ENCODE measurements at regions not wholly inside any gene's neighbourhood (a gene's known extent, or its start where the extent isn't known, plus 50 kb on each side); places are given as distances from the start of the nearest gene placed in this dataset.

DNA sequence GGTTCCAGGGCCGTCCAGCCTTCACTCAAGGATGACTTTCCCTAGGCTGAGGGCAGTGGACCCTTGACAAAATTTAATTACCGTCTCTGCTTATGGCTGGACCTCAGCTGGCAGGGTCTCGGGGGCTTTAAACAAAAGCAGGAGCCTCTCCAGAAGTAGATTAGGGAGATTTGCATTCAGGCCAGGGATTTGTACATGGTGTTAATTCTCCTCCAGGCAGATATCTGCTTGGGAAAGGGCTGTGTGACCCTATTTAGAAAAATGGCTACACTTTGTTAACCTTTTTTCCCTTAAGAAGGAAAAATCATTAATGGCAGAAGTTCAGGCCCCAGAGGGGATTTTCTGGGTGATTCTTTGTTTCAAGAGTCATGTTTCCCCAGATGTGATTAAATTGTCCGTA, 329.1 kb upstream of the C2CD4B start:
- no peaks in the 10 kb centered on the region for H3K36me3 ChIP-seq
- peak overlapping the region in 2 of 5 donors; percentile 3 to 23 for H3K27ac ChIP-seq
- H3K4me1 ChIP-seq: peaks cover 5 to 14% (median 9%) of the 10 kb centered on the region in 4 donors
- no peak for DNase-seq
- WGBS, 5 donors: 76 to 85% (median 78%) methylated on average over 4 of the region's 4 CpGs
- intact Hi-C loops (cut with DNase I; ENCODE audit: low total_unique reads): no loop called here
- no peaks in the 10 kb centered on the region for H3K9me3 ChIP-seq
- no peak for TF ChIP-seq EP300 (IDR thresholded peaks at IDR 0.05)
- no peak for TF ChIP-seq POLR2AphosphoS5 (IDR thresholded peaks at IDR 0.05)
- TF ChIP-seq POLR2A (IDR thresholded peaks at IDR 0.05): no peak
- no peak for TF ChIP-seq CTCF (IDR thresholded peaks at IDR 0.05)
- H3K4me3 ChIP-seq: no peak overlapping the region
- H3K27me3 ChIP-seq: no peaks in the 10 kb centered on the region

DNA sequence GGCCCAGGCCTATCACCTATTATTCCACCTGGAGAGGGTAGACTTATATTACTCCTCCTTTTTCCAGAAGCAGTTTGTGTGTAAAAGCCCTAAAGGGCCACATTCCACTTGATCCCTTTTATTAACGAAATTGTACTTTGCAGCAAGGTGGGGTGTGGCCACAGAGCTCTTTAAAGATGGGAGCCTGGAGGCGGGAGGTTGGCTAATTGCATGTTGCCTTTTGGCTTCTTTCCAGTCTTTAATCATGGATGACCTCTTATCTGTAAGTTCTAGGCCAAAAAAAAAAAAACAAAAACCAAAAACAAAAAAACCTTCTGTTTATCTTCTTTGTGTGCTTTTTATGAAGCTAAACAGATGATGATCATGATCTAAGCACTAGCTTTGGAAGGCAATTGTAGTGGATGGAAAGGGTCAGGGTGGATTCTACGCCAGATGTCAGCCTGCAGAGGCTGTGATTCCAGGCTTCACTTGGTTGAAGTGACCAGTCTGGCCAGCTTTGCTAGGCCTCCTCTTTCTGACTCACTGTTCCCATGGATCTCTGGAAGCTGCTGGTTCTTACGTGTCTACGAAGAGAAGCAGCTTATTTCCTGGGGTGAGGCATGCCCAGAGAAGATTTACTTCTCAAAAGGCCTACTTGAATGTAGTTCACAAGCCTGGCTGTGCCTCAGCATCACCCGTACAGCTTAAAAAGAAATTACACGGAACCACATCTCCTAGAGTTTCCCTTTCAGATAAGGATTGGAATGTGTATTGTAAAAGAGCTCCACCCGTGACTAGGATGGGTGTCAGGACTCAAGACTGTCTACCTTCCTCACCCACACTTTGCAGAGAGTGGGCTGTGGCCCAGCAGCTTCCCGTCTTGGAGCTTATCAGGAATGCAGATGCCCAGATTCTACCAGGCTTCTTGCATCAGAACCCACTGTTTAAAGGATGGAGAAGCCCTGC, 330.9 kb upstream of the C2CD4B start:
- Histone ChIP-seq H3K27ac (peak overlapping the region in 4 of 5 donors; percentile 42 to 69 (median 56)), H3K4me3 (no peak overlapping the region), H3K27me3 (no peaks in the 10 kb centered on the region), H3K4me1 (peaks cover 5 to 14% (median 9%) of the 10 kb centered on the region in 4 donors), H3K36me3 (no peaks in the 10 kb centered on the region), H3K9me3 (no peaks in the 10 kb centered on the region)
- TF ChIP-seq POLR2AphosphoS5 (IDR thresholded peaks at IDR 0.05) (peak in 2 of 3 donors; percentile 13 to 15), EP300 (IDR thresholded peaks at IDR 0.05) (no peak)
- WGBS, 5 donors: 45 to 64% (median 57%) methylated on average over 9 of the region's 9 CpGs
- intact Hi-C loops (cut with DNase I; ENCODE audit: low total_unique reads): no loop called here
- DNase-seq: peak; percentile 33 to 79

GRCh38 chr15:62497356-62497755, 332.3 kb upstream of the C2CD4B start:
- no peak for DNase-seq
- Histone ChIP-seq H3K27me3 (no peaks in the 10 kb centered on the region), H3K9me3 (no peaks in the 10 kb centered on the region), H3K4me1 (peaks cover 5 to 14% (median 11%) of the 10 kb centered on the region in 4 donors), H3K27ac (peak overlapping the region in 2 of 5 donors; percentile 68 to 69), H3K4me3 (no peak overlapping the region), H3K36me3 (no peaks in the 10 kb centered on the region)
- 66 to 81% (median 72%) methylated on average over 2 of the region's 2 CpGs for WGBS, 5 donors
- TF ChIP-seq POLR2A (IDR thresholded peaks at IDR 0.05) (no peak), CTCF (IDR thresholded peaks at IDR 0.05) (no peak), EP300 (IDR thresholded peaks at IDR 0.05) (no peak), POLR2AphosphoS5 (IDR thresholded peaks at IDR 0.05) (no peak)
- intact Hi-C loops (cut with DNase I; ENCODE audit: low total_unique reads): no loop called here

- H3K27me3 ChIP-seq: no peaks in the 10 kb centered on the region
- DNase-seq: no peak
- TF ChIP-seq POLR2A (IDR thresholded peaks at IDR 0.05) (no peak), EP300 (IDR thresholded peaks at IDR 0.05) (no peak), CTCF (IDR thresholded peaks at IDR 0.05) (no peak), POLR2AphosphoS5 (IDR thresholded peaks at IDR 0.05) (no peak)
- no peaks in the 10 kb centered on the region for H3K36me3 ChIP-seq
- no peak overlapping the region for H3K27ac ChIP-seq
- 91 to 98% (median 92%) methylated on average over 4 of the region's 4 CpGs for WGBS, 5 donors
- peaks cover 7 to 21% (median 14%) of the 10 kb centered on the region in 4 donors for H3K4me1 ChIP-seq
- H3K4me3 ChIP-seq: no peak overlapping the region
- no peaks in the 10 kb centered on the region for H3K9me3 ChIP-seq
- intact Hi-C loops (cut with DNase I; ENCODE audit: low total_unique reads): no loop called here
Measured at GRCh38 chr15:62498278-62498677, 333.2 kb upstream of the C2CD4B start.

DNA sequence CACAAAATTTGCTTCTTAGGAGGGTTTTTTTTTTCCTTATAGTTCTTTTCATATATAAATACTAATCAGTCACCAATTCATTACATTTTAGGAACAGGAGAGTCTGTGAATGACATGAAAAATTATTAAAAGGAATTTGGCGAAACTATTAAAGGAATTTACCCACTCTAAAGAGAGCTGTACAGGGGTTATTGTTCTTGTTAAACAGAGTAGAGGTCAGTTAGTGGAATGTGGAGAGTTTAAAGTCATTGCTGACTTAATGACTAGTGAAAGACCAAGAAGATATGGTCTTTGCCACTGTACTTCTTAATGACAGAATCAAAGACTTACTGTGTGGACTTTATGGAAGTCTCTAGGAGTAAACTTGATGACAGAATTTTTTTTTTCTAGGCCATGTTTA, 333.6 kb upstream of the C2CD4B start:
- 91 to 98% (median 95%) methylated on average over 1 of the region's 1 CpG for WGBS, 5 donors
- no peaks in the 10 kb centered on the region for H3K27me3 ChIP-seq
- H3K27ac ChIP-seq: no peak overlapping the region
- TF ChIP-seq POLR2AphosphoS5 (IDR thresholded peaks at IDR 0.05) (no peak), POLR2A (IDR thresholded peaks at IDR 0.05) (no peak), EP300 (IDR thresholded peaks at IDR 0.05) (no peak), CTCF (IDR thresholded peaks at IDR 0.05) (no peak)
- peaks cover 9 to 26% (median 17%) of the 10 kb centered on the region in 4 donors for H3K4me1 ChIP-seq
- no peaks in the 10 kb centered on the region for H3K9me3 ChIP-seq
- intact Hi-C loops (cut with DNase I; ENCODE audit: low total_unique reads): no loop called here
- H3K36me3 ChIP-seq: no peaks in the 10 kb centered on the region
- H3K4me3 ChIP-seq: no peak overlapping the region
- no peak for DNase-seq
